Ascending aorta (tissue), 2 donors: ENCODE measurements at regions not wholly inside any gene's neighbourhood (a gene's known extent, or its start where the extent isn't known, plus 50 kb on each side); places are given as distances from the start of the nearest gene placed in this dataset.

Source experiments
- DNase-seq, 2 donors: peaks; one replicate each; pipeline ENCODE4 v3.0.0-alpha.2; 2019; ENCODE audit warnings: low spot score in 2 of 2
- H3K27ac ChIP-seq, 2 donors: fragments of 200-600 bp; sonication (generic); one replicate each; pipeline ENCODE4 v1.5.1; 2016 to 2017; ENCODE audit warnings: mild to moderate bottlenecking in 1 of 2
- H3K27me3 ChIP-seq: fragments of 200-600 bp; sonication (generic); one replicate; pipeline ENCODE4 v1.5.1; 2017
- H3K36me3 ChIP-seq, 2 donors: fragments of 200-600 bp; sonication (generic); one replicate each; pipeline ENCODE4 v1.5.1; 2016
- H3K4me1 ChIP-seq, 2 donors: fragments of 200-600 bp; sonication (generic); one replicate each; pipeline ENCODE4 v1.5.1; 2016 to 2017; ENCODE audit warnings: mild to moderate bottlenecking in 1 of 2
- H3K4me3 ChIP-seq, 2 donors: fragments of 200-600 bp; sonication (generic); one replicate each; pipeline ENCODE4 v1.5.1; 2016 to 2017; ENCODE audit warnings: mild to moderate bottlenecking in 1 of 2
- H3K9me3 ChIP-seq, 2 donors: fragments of 200-600 bp; sonication (generic); one replicate each; pipeline ENCODE4 v1.5.1; 2016
- CTCF ChIP-seq, 3 experiments: fragments of 200-600 bp in 2 of 3; fragments of 450-650 bp in 1 of 3; sonication (generic) in 2 of 3; IDR thresholded peaks; one replicate each; pipeline ENCODE4 v1.5.1; 2016 to 2019; ENCODE audit warnings: antibody characterized with exemption in 3 of 3, mild to moderate bottlenecking in 1 of 3, moderate library complexity in 1 of 3
- intact Hi-C: fragments of 100-400 bp; cut with DNase I; formaldehyde crosslinking; loops from one replicate; pipeline ENCODE4 v1.15.1; 2023

GRCh38 chr11:19526119-19526518 is 186.5 kb upstream of the NAV2 start:
- no peaks in the 10 kb centered on the region for H3K9me3 ChIP-seq
- DNase-seq: no peak
- H3K27ac ChIP-seq: no peak overlapping the region
- H3K4me1 ChIP-seq: no peaks in the 10 kb centered on the region
- no peaks in the 10 kb centered on the region for H3K27me3 ChIP-seq
- intact Hi-C loops: no loop called here
- no peak for TF ChIP-seq CTCF (IDR thresholded peaks at IDR 0.05)
- H3K4me3 ChIP-seq: no peak overlapping the region
- H3K36me3 ChIP-seq: no peaks in the 10 kb centered on the region

GRCh38 chr11:19525714-19526113 is 186.9 kb upstream of the NAV2 start:
- intact Hi-C loops: no loop called here
- no peak for TF ChIP-seq CTCF (IDR thresholded peaks at IDR 0.05)
- no peaks in the 10 kb centered on the region for H3K4me1 ChIP-seq
- H3K4me3 ChIP-seq: no peak overlapping the region
- no peak overlapping the region for H3K27ac ChIP-seq
- H3K27me3 ChIP-seq: no peaks in the 10 kb centered on the region
- DNase-seq: no peak
- no peaks in the 10 kb centered on the region for H3K9me3 ChIP-seq
- H3K36me3 ChIP-seq: no peaks in the 10 kb centered on the region

- H3K4me3 ChIP-seq: no peak overlapping the region
- DNase-seq: no peak
- no peak overlapping the region for H3K27ac ChIP-seq
- intact Hi-C loops: no loop called here
- no peaks in the 10 kb centered on the region for H3K27me3 ChIP-seq
- H3K4me1 ChIP-seq: no peaks in the 10 kb centered on the region
- no peak for TF ChIP-seq CTCF (IDR thresholded peaks at IDR 0.05)
- H3K9me3 ChIP-seq: no peaks in the 10 kb centered on the region
- H3K36me3 ChIP-seq: no peaks in the 10 kb centered on the region
Observed at GRCh38 chr11:19525276-19525675, 187.4 kb upstream of the NAV2 start.

GRCh38 chr11:19524171-19524671 is 188.4 kb upstream of the NAV2 start:
- Histone ChIP-seq H3K4me3 (no peak overlapping the region), H3K9me3 (no peaks in the 10 kb centered on the region), H3K27me3 (no peaks in the 10 kb centered on the region), H3K4me1 (no peaks in the 10 kb centered on the region), H3K36me3 (no peaks in the 10 kb centered on the region), H3K27ac (no peak overlapping the region)
- no peak for TF ChIP-seq CTCF (IDR thresholded peaks at IDR 0.05)
- intact Hi-C loops: no loop called here
- no peak for DNase-seq

- H3K27me3 ChIP-seq: no peaks in the 10 kb centered on the region
- no peak for DNase-seq
- H3K4me3 ChIP-seq: no peak overlapping the region
- no peaks in the 10 kb centered on the region for H3K4me1 ChIP-seq
- intact Hi-C loops: no loop called here
- no peaks in the 10 kb centered on the region for H3K36me3 ChIP-seq
- no peak for TF ChIP-seq CTCF (IDR thresholded peaks at IDR 0.05)
- no peaks in the 10 kb centered on the region for H3K9me3 ChIP-seq
- H3K27ac ChIP-seq: no peak overlapping the region
Observed at GRCh38 chr11:19520681-19521080, 192.0 kb upstream of the NAV2 start.
